Kidney epithelial cell (primary cell): ENCODE measurements at regions not wholly inside any gene's neighbourhood (a gene's known extent, or its start where the extent isn't known, plus 50 kb on each side); places are given as distances from the start of the nearest gene placed in this dataset.
"Not testable (repeated sequence)": the region's sequence is repeated elsewhere in the genome, so short reads cannot be mapped to it uniquely, and the experiment has no call there.

Source experiments
- DNase-seq: peaks from one replicate; pipeline ENCODE4 v3.0.0-alpha.2; 2010; ENCODE audit warnings: low read depth
- H3K27me3 ChIP-seq: 2 replicates; pipeline ENCODE4 v1.6.0; 2011; ENCODE audit warnings: low read length; ENCODE audit not compliant: control insufficient read depth, insufficient read depth
- H3K36me3 ChIP-seq: 2 replicates; pipeline ENCODE4 v1.5.1; 2011; ENCODE audit warnings: low read length; ENCODE audit not compliant: control insufficient read depth, insufficient read depth
- H3K4me3 ChIP-seq: 2 replicates; pipeline ENCODE4 v1.5.1; 2011; ENCODE audit warnings: low read depth, mild to moderate bottlenecking, control low read depth, low read length
- CTCF ChIP-seq: IDR thresholded peaks from 2 replicates; pipeline ENCODE4 v1.5.1; 2011; ENCODE audit warnings: mild to moderate bottlenecking, moderate library complexity, low read length, control low read depth, inconsistent platforms; ENCODE audit not compliant: insufficient read depth, poor library complexity, severe bottlenecking

- no peak for DNase-seq
- no peaks in the 10 kb centered on the region for H3K36me3 ChIP-seq
- no peak overlapping the region for H3K4me3 ChIP-seq
- H3K27me3 ChIP-seq: no peaks in the 10 kb centered on the region
- TF ChIP-seq CTCF: no peak
Observed at GRCh38 chr21:28177124-28177523, 815.6 kb downstream of the LTN1 start.

GRCh38 chr21:28174701-28175100, 818.0 kb downstream of the LTN1 start:
- no peak for TF ChIP-seq CTCF
- Histone ChIP-seq H3K27me3 (no peaks in the 10 kb centered on the region), H3K36me3 (no peaks in the 10 kb centered on the region), H3K4me3 (no peak overlapping the region)
- DNase-seq: no peak

GRCh38 chr21:28174006-28174405, 818.7 kb downstream of the LTN1 start:
- no peak for TF ChIP-seq CTCF
- H3K36me3 ChIP-seq: no peaks in the 10 kb centered on the region
- no peak for DNase-seq
- H3K27me3 ChIP-seq: no peaks in the 10 kb centered on the region
- no peak overlapping the region for H3K4me3 ChIP-seq

- Histone ChIP-seq H3K27me3 (no peaks in the 10 kb centered on the region), H3K36me3 (no peaks in the 10 kb centered on the region), H3K4me3 (no peak overlapping the region)
- DNase-seq: no peak
- no peak for TF ChIP-seq CTCF
Observed at GRCh38 chr21:28172376-28172775, 820.3 kb downstream of the LTN1 start.

GRCh38 chr21:28167366-28167765, 825.3 kb downstream of the LTN1 start:
- no peak for TF ChIP-seq CTCF
- no peak for DNase-seq
- H3K36me3 ChIP-seq: no peaks in the 10 kb centered on the region
- H3K4me3 ChIP-seq: no peak overlapping the region
- no peaks in the 10 kb centered on the region for H3K27me3 ChIP-seq

- not testable (repeated sequence) for H3K36me3 ChIP-seq, DNase-seq, H3K4me3 ChIP-seq, H3K27me3 ChIP-seq
Observed at GRCh38 chr21:28164519-28164918, 828.2 kb downstream of the LTN1 start.

- not testable (repeated sequence) for H3K4me3 ChIP-seq, H3K27me3 ChIP-seq, DNase-seq, H3K36me3 ChIP-seq
Observed at GRCh38 chr21:28162052-28162451, 830.6 kb downstream of the LTN1 start.
